ENCODE measurements at regions not wholly inside any gene's neighbourhood (a gene's known extent, or its start where the extent isn't known, plus 50 kb on each side); places are given as distances from the start of the nearest gene placed in this dataset.

GRCh38 chr3:167918008-167918596, 177.6 kb downstream of the GOLIM4 start:
- no peak for TF ChIP-seq CTCF (IDR thresholded peaks at IDR 0.05; ENCODE audit: low read depth, low read length)
- no peak for TF ChIP-seq EZH2phosphoT487 (IDR thresholded peaks at IDR 0.05; ENCODE audit: low read depth)
